Activated CD4-positive, alpha-beta T cell treated with anti-CD3 and anti-CD28 coated beads, Interleukin-10, Interleukin-2, amounts not matched to agents 100 ng/mL and 50 ng/mL, durations not matched to agents 16 hours and 8 hours (primary cell): ENCODE measurements at regions not wholly inside any gene's neighbourhood (a gene's known extent, or its start where the extent isn't known, plus 50 kb on each side); places are given as distances from the start of the nearest gene placed in this dataset.

ENCODE experiments used
- DNase-seq: peaks from one replicate; pipeline ENCODE4 v3.0.0-alpha.2; 2020

GRCh38 chr2:12033494-12033893, 287.1 kb downstream of the LPIN1 start:
- DNase-seq, result no peak

GRCh38 chr2:12034382-12034781, 287.9 kb downstream of the LPIN1 start:
- no peak for DNase-seq

GRCh38 chr2:12035029-12035720, 288.7 kb downstream of the LPIN1 start:
- DNase-seq, result no peak

DNA sequence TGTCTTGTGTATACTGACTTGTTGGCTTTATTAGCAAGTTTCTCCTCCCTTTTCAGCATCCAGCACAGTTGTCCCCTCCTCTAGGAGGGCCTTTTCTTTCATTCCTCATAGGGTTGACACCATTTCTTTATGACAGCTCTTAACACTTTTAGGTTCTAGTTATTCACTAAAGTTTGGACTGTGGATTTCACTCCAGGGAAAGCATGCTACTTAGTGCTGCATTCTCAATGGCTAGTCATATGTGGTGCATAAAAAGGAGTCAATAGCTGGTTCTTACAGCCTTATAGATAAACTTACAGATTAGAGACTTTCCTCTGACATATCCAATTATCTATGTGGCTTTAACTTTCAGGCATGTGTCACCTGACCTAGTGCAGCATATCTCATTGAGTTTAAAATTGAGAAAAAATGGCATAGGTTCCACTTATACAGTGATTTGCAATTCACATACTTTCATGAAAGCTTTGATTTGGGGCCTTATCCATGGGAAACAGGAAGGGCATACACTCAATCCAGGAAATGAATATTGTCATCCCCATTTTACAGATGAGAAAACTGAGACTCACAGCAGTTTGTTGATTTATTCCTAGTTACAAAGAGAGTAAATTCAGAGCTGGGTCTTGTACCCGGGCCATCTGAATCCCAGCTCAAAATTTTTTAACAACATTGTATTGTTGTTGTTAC, 289.7 kb downstream of the LPIN1 start:
- no peak for DNase-seq

- no peak for DNase-seq
Measured at GRCh38 chr2:12036640-12036983, 290.2 kb downstream of the LPIN1 start.

DNA sequence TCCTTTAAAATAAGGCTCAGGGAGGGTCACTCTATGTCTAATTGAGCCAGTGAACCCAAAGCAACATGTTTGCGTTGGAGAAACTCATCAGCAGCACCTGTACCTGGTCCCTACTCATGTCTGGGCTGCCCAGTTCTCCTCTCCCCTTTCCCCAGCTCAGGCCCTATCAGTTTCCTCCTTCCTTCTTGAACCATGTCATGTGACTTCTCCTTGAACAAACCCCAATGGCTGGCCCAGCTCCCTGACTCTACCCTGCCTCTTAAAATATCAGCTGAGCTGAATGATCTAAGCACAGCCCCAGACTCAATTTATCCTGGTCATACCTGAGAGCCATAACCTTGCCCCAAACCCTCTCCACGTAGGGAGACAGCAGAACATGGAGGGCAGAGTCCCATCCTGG, 290.9 kb downstream of the LPIN1 start:
- no peak for DNase-seq

GRCh38 chr2:12041236-12041635, 294.8 kb downstream of the LPIN1 start:
- DNase-seq, result no peak

DNA sequence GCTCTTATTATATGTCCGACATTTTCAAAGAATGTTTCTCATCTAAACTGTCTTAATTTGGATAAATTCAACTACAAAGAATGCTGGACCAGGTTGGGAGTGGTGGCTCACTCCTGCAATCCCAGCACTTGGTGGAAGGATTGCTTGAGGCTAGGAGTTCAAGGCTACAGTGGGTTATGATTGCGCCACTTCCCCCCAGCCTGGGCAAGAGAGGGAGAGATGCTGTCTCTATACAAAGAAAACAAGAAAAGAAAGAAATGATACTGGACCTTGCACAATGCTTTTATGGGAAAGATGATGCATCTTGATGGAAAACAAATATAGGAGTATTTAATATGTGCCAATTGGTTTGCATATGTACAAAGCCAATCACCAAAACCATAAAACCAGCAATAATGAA, 296.7 kb downstream of the LPIN1 start:
- DNase-seq, result no peak

DNA sequence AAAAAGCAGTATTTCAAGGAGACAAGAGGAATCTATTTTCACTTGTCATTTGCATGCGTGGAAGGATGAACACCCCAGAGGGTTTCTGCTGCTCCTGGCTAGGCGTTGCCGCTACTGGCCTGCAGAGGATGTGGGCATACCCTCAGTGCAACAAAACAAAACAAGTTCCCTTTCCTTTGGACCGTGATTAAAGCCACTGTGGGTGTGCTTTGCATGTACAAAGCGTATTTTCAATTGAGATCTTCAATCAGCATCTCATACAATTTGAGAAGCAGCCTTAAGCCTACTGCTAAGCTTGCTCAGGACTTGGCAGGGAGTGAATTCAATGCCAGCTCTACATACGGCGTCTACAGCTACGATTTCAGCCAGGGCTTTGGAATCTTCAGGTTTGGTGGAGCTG, 298.4 kb downstream of the LPIN1 start:
- no peak for DNase-seq

DNA sequence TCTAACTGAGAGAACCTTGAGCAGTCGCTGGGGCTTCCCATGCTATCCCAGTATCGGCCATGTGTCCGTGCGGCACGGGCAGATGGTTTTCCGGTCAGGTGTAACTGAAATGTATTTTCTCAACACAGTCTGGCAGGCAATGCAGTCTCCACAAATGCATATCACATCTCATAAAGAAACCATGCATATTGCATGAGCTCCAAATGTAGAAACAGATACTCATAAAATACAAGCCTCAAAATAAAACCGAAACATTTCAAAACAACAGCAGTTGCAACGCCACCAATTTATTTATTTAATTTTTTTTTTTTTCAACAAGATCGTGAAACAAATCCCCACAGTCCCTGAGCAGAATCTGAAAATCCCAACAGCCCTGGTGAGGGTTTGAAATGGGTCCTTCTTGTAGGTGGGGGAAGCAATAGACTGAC, 299.4 kb downstream of the LPIN1 start:
- no peak for DNase-seq

GRCh38 chr2:12046641-12047040, 300.2 kb downstream of the LPIN1 start:
- DNase-seq, result no peak

DNA sequence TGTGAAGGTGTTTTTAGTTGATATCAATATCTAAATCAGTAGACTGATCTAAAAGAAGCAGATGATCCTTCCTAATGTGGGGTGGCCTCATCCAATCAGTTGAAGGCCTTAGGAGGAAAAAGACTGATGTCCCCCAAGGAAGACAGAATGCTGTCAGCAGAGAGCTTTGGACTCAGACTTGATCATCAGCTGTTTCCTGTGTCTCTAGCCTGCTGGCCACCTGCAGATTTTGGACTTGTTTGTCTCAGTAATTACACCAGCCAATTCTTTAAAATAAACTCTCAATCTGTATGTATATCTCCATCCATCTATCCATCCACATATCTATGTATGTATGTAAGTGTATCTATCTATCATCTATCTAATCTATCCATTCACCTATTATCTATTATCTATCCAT, 301.3 kb downstream of the LPIN1 start:
- no peak for DNase-seq

- no peak for DNase-seq
Measured at GRCh38 chr2:12048550-12048949, 302.1 kb downstream of the LPIN1 start.

GRCh38 chr2:12050396-12050795, 304.0 kb downstream of the LPIN1 start:
- DNase-seq, result no peak

- no peak for DNase-seq
Measured at GRCh38 chr2:12051831-12052230, 305.4 kb downstream of the LPIN1 start.

DNA sequence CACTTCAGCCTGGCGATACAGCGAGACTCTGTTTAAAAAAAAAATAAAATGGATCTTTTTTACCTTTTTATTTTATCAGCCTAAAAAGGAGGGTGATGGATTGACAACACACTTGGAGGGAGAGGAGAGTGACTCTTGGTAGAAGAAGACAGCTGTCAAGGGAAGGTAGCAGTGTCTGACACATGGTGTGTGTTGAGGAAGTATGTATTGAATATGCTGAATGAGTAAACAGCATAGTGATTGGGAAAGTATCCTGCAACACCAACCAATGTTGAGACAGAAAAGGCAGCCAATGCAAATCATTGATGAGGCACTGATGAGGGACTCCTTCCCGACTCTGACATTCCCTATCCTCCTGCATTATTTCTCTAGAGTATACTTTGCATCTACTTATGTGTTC, 306.4 kb downstream of the LPIN1 start:
- DNase-seq, result no peak

DNA sequence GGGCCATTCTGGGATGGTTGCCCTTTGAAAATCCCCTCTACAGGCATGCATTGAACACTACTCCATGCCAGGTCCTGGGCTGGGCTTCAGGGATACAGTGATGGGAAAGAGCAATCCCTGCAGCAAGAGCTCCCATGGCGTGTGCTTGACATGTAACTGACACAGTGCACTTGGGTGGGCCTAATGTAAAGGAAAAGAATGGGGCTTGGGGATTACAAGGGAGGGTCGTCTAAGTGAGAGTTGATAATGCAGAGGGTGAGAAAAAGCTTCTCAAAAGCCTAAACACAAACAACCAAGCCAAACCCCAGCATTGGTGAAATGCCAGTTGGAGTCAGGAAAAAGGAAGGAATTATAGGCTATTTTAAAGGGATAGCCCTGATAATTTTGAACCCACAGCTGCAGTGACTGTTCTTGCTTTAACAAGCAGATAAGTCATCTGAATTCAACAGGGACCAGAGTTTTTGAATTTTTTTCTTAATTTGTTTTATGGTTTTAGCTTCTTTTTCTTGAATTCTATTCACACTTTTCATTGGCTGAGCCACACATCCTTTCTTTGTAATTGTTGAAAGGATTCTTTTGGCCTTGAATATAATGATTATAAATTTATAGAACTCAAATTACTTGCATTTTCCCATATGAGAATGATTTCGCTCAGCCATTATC, 308.7 kb downstream of the LPIN1 start:
- no peak for DNase-seq

DNA sequence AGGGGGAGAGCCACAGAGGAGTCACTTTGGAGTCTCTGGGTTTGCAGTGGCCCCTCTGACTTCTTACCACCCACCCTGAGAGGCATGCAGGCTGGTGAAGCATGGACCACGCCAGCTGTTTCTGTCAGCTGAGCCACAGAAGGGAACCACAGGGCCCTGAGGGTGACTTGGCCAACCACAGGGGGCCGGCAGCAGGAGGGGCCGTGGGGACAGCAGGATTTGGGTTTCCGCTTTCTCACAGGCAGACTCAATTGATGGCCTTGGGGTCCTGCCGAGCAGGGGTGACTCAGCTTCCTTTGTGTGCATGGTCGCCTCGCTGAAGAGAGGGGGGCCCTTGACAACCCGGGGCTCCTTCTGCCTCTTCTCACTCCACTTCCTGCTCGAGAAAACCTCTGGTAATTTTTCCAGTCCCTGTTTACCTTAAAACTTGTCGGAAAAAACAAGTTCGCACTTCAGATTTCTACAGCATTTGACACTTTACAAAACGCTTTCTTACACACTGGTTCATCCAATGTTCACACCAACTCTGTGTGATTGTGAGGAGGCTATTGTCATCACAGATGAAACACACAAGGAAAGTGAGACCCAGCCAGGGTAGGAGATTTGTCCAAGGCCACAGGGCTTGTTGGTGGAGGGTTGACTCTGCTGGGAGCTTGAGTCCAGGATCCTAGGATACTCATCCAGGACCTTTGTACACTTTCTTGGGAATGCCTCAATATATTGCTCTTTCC, 311.2 kb downstream of the LPIN1 start:
- DNase-seq, result peak; percentile 22

DNA sequence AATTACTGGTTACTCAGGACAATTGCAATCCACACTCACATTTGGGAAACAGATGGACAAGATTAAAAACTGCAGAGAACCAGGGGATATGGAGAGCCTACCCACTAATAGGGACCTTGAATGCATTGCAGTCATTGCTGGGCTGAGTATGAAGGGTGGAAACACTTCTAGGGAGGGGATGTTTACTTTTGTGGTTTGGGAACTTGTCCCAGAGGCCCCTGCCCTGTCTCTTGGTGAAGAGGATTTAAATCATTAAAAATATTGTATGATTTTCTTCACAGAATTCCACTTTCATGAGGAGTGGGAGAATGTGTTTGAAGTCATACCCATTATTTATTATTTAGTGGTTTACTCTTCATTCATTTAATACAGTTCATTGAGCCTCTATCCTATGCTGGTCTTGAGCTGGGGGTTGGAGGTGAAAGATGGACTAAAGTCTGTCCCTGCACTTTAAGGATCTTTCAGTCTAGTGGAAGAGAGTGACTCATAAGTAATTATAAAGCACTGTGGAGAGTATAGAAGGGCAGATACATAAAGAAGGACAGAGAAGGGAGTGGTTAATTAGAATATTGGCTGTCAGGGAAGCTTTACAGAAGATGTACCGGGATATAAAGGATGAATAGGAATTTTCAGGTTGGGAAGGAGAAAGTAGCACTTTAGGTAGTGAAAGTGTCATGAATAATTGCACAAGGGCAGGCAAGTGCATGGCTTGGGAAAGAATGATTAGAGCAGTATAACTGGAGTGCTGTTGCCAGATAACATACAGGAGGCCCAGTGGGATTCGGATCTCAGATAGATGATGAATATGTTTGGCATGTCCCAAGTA, 313.4 kb downstream of the LPIN1 start:
- DNase-seq, result no peak

GRCh38 chr2:12060886-12061285, 314.5 kb downstream of the LPIN1 start:
- DNase-seq, result no peak

GRCh38 chr2:12061286-12062052, 315.0 kb downstream of the LPIN1 start:
- DNase-seq, result no peak

- no peak for DNase-seq
Measured at GRCh38 chr2:12062053-12062395, 315.6 kb downstream of the LPIN1 start.
